GM21825 (cell line): ENCODE measurements at regions not wholly inside any gene's neighbourhood (a gene's known extent, or its start where the extent isn't known, plus 50 kb on each side); places are given as distances from the start of the nearest gene placed in this dataset.
"Not testable (repeated sequence)": the region's sequence is repeated elsewhere in the genome, so short reads cannot be mapped to it uniquely, and the experiment has no call there.

Experiments
- ATAC-seq: cut with Tn5 transposase; IDR thresholded peaks from one replicate; pipeline ENCODE4 v1.9.1; 2021; ENCODE audit warnings: mild to moderate bottlenecking, moderate library complexity; ENCODE audit not compliant: unreplicated experiment

GRCh38 chrX:40883021-40883619 is 147.8 kb upstream of the MED14 start:
- ATAC-seq = no peak

GRCh38 chrX:40885989-40886388 is 150.6 kb upstream of the MED14 start:
- no peak for ATAC-seq

GRCh38 chrX:40887476-40887875 is 152.1 kb upstream of the MED14 start:
- ATAC-seq = no peak

GRCh38 chrX:40891798-40892197 is 156.5 kb upstream of the MED14 start:
- no peak for ATAC-seq

- ATAC-seq = no peak
Observed at GRCh38 chrX:40893251-40893910, 158.0 kb upstream of the MED14 start.

GRCh38 chrX:40895246-40895645 is 159.9 kb upstream of the MED14 start:
- ATAC-seq = no peak

- no peak for ATAC-seq
Observed at GRCh38 chrX:40897718-40898270, 162.5 kb upstream of the MED14 start.

GRCh38 chrX:40904739-40905138 is 169.4 kb upstream of the MED14 start:
- not testable (repeated sequence) for ATAC-seq

GRCh38 chrX:40908026-40908425 is 172.7 kb upstream of the MED14 start:
- no peak for ATAC-seq

GRCh38 chrX:40908857-40909475 is 173.6 kb upstream of the MED14 start:
- ATAC-seq = no peak

GRCh38 chrX:40912166-40912565 is 173.1 kb upstream of the USP9X start:
- no peak for ATAC-seq

GRCh38 chrX:40912576-40912975 is 172.7 kb upstream of the USP9X start:
- ATAC-seq = no peak

GRCh38 chrX:40920351-40920750 is 164.9 kb upstream of the USP9X start:
- no peak for ATAC-seq

- no peak for ATAC-seq
Observed at GRCh38 chrX:40922307-40922706, 162.9 kb upstream of the USP9X start.

- not testable (repeated sequence) for ATAC-seq
Observed at GRCh38 chrX:40926739-40927427, 158.4 kb upstream of the USP9X start.

- ATAC-seq = no peak
Observed at GRCh38 chrX:40928076-40928475, 157.2 kb upstream of the USP9X start.

GRCh38 chrX:40931921-40932320 is 153.3 kb upstream of the USP9X start:
- ATAC-seq = no peak

- no peak for ATAC-seq
Observed at GRCh38 chrX:40933132-40933705, 152.0 kb upstream of the USP9X start.

GRCh38 chrX:40933706-40934425 is 151.4 kb upstream of the USP9X start:
- no peak for ATAC-seq

- ATAC-seq = no peak
Observed at GRCh38 chrX:40936827-40937226, 148.4 kb upstream of the USP9X start.

- ATAC-seq = no peak
Observed at GRCh38 chrX:40938423-40938822, 146.8 kb upstream of the USP9X start.
